Smooth muscle cell (in vitro differentiated cells): ENCODE measurements at regions not wholly inside any gene's neighbourhood (a gene's known extent, or its start where the extent isn't known, plus 50 kb on each side); places are given as distances from the start of the nearest gene placed in this dataset.

ENCODE experiments used
- DNase-seq: peaks from one replicate; lab custom pipeline; 2025; ENCODE audit not compliant: unreplicated experiment; lab: John Stamatoyannopoulos, UW
- H2AFZ ChIP-seq: fragments of 200-600 bp; sonication (generic); 2 replicates; pipeline ENCODE4 v1.6.0; 2016; ENCODE audit warnings: antibody characterized with exemption, low read depth, mild to moderate bottlenecking
- H3F3A ChIP-seq: fragments of 200-600 bp; sonication (generic); 2 replicates; pipeline ENCODE4 v1.6.0; 2017; ENCODE audit warnings: antibody characterized with exemption, low read depth
- H3K27ac ChIP-seq: fragments of 200-600 bp; sonication (generic); 2 replicates; pipeline ENCODE4 v1.5.1; 2016; ENCODE audit warnings: low read depth, mild to moderate bottlenecking
- H3K27me3 ChIP-seq: fragments of 200-600 bp; sonication (generic); 2 replicates; pipeline ENCODE4 v1.6.1; 2016; ENCODE audit warnings: low read depth, mild to moderate bottlenecking
- H3K36me3 ChIP-seq: fragments of 200-600 bp; sonication (generic); 2 replicates; pipeline ENCODE4 v1.5.1; 2016; ENCODE audit warnings: low read depth
- H3K4me1 ChIP-seq: fragments of 200-600 bp; sonication (generic); 2 replicates; pipeline ENCODE4 v1.5.1; 2016; ENCODE audit warnings: low read depth
- H3K4me2 ChIP-seq: fragments of 200-600 bp; sonication (generic); 2 replicates; pipeline ENCODE4 v1.6.0; 2016; ENCODE audit warnings: mild to moderate bottlenecking
- H3K4me3 ChIP-seq: fragments of 200-600 bp; sonication (generic); 2 replicates; pipeline ENCODE4 v1.5.1; 2016; ENCODE audit warnings: mild to moderate bottlenecking
- H3K79me2 ChIP-seq: fragments of 200-600 bp; sonication (generic); 2 replicates; pipeline ENCODE4 v1.6.0; 2016; ENCODE audit warnings: low read depth, mild to moderate bottlenecking
- H3K9ac ChIP-seq: fragments of 200-600 bp; sonication (generic); 2 replicates; pipeline ENCODE4 v1.6.0; 2016; ENCODE audit warnings: low read depth
- H3K9me3 ChIP-seq: fragments of 200-600 bp; sonication (generic); replicated peaks from 2 replicates; pipeline ENCODE4 v1.5.1; 2016; ENCODE audit warnings: low read depth
- H4K20me1 ChIP-seq: fragments of 200-600 bp; sonication (generic); 2 replicates; pipeline ENCODE4 v1.6.0; 2016; ENCODE audit warnings: low read depth
- CTCF ChIP-seq: fragments of 200-600 bp; sonication (generic); IDR thresholded peaks from 2 replicates; pipeline ENCODE4 v1.5.1; 2017; ENCODE audit warnings: borderline replicate concordance, mild to moderate bottlenecking, antibody characterized with exemption; ENCODE audit not compliant: insufficient read depth, poor library complexity, severe bottlenecking
- WGBS: methylation state at CpG from one replicate; pipeline ENCODE4 v1.1.7; 2016; ENCODE audit warnings: low lambda C conversion rate; 5-methylcytosine and 5-hydroxymethylcytosine counted together

- TF ChIP-seq CTCF, result no peak
- H3K27ac ChIP-seq, result peak overlapping the region; percentile 83
- H2AFZ ChIP-seq, result no peak overlapping the region
- H3K9me3 ChIP-seq, result peaks cover 4% of the 10 kb centered on the region
- no peaks in the 10 kb centered on the region for H4K20me1 ChIP-seq
- 32% methylated on average over 1 of the region's 1 CpG for WGBS
- peak overlapping the region; percentile 47 for H3K4me2 ChIP-seq
- H3K4me1 ChIP-seq, result peaks cover 29% of the 10 kb centered on the region
- H3K36me3 ChIP-seq, result no peaks in the 10 kb centered on the region
- H3F3A ChIP-seq, result peaks cover 29% of the 10 kb centered on the region
- no peaks in the 10 kb centered on the region for H3K27me3 ChIP-seq
- no peak for DNase-seq
- peak overlapping the region; percentile 60 for H3K9ac ChIP-seq
- no peak overlapping the region for H3K4me3 ChIP-seq
- no peaks in the 10 kb centered on the region for H3K79me2 ChIP-seq
These were observed 255.5 kb downstream of the UACA start for GRCh38 chr15:70507772-70508371.

DNA sequence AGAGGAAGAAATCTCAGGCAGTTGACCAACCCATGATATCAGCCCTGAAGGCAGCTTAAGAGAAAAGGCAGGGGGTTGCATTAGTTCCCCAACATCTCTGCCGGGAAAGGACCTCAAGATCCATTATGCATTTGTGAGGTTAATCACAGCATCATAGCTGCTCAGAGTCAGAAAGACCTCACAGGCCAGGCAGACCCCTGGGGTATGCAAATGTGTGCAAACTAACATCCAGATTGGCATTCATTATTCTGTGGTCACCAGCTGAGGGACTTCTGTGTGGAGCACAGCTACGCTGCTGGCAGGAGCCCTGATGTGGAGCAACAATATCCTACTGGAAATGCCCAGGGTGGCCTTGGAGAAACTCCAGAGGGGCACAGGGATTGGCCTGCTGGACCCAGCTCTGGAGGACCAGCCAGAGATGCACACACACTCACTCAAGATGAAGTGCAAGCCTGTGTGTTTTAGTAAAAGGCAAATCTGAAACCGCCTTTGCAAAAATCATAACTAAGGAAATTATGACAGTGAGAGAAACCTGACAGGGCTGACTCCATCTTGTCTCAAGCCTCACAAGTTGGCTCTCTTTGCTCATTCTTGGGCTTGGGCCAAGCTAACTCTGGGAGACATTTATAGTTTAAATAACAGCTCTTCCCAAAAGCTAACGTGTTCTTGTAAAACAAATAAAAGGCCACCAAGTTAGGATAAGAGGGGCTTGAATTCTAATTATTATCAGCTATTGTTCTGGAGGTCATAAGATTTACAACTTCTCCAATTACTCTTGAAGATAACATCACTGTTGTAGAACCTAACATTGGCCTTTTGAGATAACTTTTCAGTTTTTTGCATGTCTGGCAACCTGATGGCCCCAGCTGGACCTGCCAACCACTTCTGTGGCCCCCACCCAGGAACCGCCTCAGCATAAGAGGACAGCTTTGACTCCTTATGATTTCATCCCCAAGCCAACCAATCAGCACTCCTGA is 257.1 kb downstream of the UACA start:
- peaks cover 29% of the 10 kb centered on the region for H3K4me1 ChIP-seq
- WGBS, result 64% methylated on average over 5 of the region's 5 CpGs
- no peaks in the 10 kb centered on the region for H4K20me1 ChIP-seq

DNA sequence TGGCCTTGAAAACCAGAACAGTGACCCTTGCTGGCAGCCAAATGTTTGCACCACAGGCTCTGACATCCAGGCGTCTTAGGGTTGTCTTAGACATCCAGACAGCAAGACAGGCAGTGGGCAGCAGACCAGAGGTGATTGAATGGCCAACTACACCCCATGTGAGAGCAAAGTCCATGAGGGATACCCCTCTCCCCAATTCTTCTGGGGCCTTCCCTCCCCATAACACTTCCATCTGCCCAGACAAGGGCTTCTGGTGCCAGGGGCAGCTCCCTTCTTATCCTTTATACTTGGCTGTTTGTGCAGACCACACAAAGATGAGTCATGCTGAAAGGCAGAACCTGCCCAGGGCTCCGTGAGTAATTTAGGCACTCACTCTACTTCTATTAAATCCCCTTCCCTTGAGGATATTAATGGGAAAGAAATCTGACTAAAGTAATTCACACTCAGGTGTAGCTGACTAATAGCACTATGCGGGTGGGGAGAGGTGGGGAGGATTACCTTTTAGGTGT is 257.9 kb downstream of the UACA start:
- H3K4me3 ChIP-seq, result no peak overlapping the region
- peaks cover 29% of the 10 kb centered on the region for H3F3A ChIP-seq
- no peaks in the 10 kb centered on the region for H4K20me1 ChIP-seq
- no peaks in the 10 kb centered on the region for H3K27me3 ChIP-seq
- H3K36me3 ChIP-seq, result no peaks in the 10 kb centered on the region
- TF ChIP-seq CTCF, result no peak
- H3K4me1 ChIP-seq, result peaks cover 29% of the 10 kb centered on the region
- H3K9me3 ChIP-seq, result no peaks in the 10 kb centered on the region
- no peak overlapping the region for H3K9ac ChIP-seq
- DNase-seq, result no peak
- H2AFZ ChIP-seq, result no peak overlapping the region
- H3K79me2 ChIP-seq, result no peaks in the 10 kb centered on the region
- 0% methylated on average over 3 of the region's 3 CpGs for WGBS
- peak overlapping the region; percentile 52 for H3K4me2 ChIP-seq
- peak overlapping the region; percentile 24 for H3K27ac ChIP-seq

More for the DNA sequence above, 257.1 kb downstream of the UACA start:
- Histone ChIP-seq H3K27me3 (no peaks in the 10 kb centered on the region), H3F3A (peaks cover 29% of the 10 kb centered on the region), H3K9me3 (peaks cover 4% of the 10 kb centered on the region), H3K36me3 (no peaks in the 10 kb centered on the region), H3K27ac (peak overlapping the region; percentile 24), H3K4me2 (peak overlapping the region; percentile 52), H3K4me3 (no peak overlapping the region), H3K9ac (no peak overlapping the region), H3K79me2 (no peaks in the 10 kb centered on the region), H2AFZ (no peak overlapping the region)
- TF ChIP-seq CTCF, result no peak
- DNase-seq, result no peak
